GM12864 (cell line): ENCODE measurements at regions not wholly inside any gene's neighbourhood (a gene's known extent, or its start where the extent isn't known, plus 50 kb on each side); places are given as distances from the start of the nearest gene placed in this dataset.
"Not testable (repeated sequence)": the region's sequence is repeated elsewhere in the genome, so short reads cannot be mapped to it uniquely, and the experiment has no call there.

Experiments used
- DNase-seq: peaks from one replicate; pipeline ENCODE4 v3.0.0-alpha.2; 2011; ENCODE audit warnings: low read depth
- H3K4me3 ChIP-seq: 2 replicates; pipeline ENCODE4 v1.5.1; 2011; ENCODE audit warnings: mild to moderate bottlenecking, low read depth, low read length, control low read depth
- TF ChIP-seq, protein P1 (sequence below): IDR thresholded peaks from 2 replicates; pipeline ENCODE4 v1.5.1; 2011; ENCODE audit warnings: low read depth, mild to moderate bottlenecking, moderate library complexity, low read length, control low read depth, inconsistent platforms; ENCODE audit errors: missing control alignments

- TF ChIP-seq, protein P1, sequence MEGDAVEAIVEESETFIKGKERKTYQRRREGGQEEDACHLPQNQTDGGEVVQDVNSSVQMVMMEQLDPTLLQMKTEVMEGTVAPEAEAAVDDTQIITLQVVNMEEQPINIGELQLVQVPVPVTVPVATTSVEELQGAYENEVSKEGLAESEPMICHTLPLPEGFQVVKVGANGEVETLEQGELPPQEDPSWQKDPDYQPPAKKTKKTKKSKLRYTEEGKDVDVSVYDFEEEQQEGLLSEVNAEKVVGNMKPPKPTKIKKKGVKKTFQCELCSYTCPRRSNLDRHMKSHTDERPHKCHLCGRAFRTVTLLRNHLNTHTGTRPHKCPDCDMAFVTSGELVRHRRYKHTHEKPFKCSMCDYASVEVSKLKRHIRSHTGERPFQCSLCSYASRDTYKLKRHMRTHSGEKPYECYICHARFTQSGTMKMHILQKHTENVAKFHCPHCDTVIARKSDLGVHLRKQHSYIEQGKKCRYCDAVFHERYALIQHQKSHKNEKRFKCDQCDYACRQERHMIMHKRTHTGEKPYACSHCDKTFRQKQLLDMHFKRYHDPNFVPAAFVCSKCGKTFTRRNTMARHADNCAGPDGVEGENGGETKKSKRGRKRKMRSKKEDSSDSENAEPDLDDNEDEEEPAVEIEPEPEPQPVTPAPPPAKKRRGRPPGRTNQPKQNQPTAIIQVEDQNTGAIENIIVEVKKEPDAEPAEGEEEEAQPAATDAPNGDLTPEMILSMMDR = no peak
- no peak overlapping the region for H3K4me3 ChIP-seq
- DNase-seq = no peak
Observed at GRCh38 chr13:111064661-111065060, 50.4 kb upstream of the ARHGEF7 start.

- H3K4me3 ChIP-seq = no peak overlapping the region
- TF ChIP-seq, protein P1 = no peak
- DNase-seq = no peak
Observed at GRCh38 chr13:111062966-111063365, 52.1 kb upstream of the ARHGEF7 start.

GRCh38 chr13:111062305-111062704 is 52.8 kb upstream of the ARHGEF7 start:
- DNase-seq = no peak
- H3K4me3 ChIP-seq = no peak overlapping the region
- TF ChIP-seq, protein P1 = no peak

DNA sequence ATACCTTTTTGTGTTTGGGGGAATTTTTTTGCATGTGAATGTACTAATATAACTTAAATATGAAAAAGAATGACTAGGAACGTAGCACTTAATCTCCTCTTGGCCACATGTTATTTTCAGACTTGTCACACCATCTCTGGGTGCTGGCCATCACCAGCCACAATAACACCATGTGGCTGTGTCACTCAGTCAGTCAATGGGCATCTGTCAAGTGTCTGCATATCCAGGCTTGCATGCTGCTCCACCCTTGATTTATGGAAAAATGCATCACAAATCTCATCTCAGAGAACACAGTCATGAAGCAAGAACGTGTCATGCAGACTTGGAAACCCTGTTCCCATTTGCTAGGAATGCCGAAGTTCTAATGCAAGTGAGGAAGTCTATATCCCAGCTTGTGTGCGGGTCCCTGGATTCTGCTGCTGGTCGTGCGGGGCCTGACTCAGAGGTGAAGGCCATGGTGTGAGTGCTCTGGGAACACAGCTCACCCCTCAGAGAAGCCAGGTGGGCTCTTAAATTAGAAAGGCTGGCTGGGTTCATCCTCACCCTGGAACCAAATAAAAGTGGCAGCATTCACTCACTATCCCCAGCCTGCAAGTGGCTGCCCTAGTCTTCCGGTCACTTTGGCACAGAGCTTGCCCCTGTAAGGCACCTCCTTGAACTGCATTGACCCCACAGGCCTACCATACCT is 53.6 kb upstream of the ARHGEF7 start:
- TF ChIP-seq, protein P1 = no peak
- H3K4me3 ChIP-seq = no peak overlapping the region
- no peak for DNase-seq

DNA sequence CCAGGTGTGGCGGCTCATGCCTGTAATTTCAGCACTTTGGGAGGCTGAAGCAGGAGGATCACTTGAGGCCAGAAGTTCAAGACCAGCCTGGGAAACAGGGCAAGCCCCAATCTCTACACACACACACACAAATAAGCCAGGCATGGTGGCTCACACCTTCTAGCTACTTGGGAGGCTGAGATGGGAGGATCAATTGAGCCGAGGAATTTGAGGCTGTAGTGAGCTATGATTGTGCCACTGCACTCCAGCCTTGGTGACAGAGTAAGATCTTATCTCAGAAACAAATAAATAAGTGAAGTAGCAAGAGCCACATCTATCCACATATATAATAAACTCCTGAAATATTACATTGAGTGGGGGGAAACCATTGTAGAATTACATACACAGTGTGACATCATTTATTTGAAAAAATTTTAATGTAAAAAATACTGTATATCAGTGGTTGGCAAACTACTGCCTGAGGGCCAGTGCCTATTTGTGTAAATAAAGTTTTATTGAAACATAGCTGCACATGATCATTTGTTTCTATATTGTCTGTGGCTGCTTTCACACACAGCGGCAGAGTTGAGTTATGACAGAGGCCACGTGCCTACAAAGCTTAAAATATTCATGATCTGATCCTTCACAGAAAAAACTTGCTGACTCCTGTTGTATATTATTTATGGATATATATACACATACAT is 54.7 kb upstream of the ARHGEF7 start:
- TF ChIP-seq, protein P1 = no peak
- no peak overlapping the region for H3K4me3 ChIP-seq
- DNase-seq = no peak

DNA sequence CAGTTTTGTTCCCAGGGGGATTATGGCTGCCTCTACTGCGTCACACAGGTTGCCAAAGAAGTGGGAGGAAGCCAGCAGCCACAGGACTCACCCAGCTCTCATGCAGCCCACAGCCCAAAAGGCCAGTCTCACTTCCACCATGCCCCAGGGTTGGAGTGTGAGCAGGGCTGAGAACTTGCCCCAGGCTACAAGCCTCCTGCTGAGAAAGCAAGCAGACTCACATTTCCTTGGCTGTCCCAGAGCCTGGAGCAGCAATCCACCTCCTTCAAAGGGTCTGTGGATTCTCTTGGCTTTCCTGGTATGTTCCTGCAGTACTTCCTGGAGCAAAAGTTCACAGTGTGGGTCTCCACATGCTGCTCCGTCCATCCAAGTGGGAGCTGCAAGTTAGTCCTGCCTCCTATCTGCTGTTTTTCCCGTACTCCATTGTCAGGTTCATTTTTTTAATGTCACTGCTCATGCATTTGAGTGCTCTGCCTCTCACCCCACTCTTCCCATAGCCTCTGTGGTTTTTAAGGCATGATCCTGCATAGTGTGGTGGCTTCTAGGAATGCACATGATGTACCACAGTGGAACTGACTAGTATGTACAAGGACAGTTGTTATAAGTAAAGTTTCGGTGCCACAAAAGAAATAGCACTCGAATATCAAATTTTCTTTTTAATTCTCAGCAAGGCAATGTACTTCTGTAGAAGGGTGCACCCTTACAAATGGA is 56.2 kb upstream of the ARHGEF7 start:
- H3K4me3 ChIP-seq = no peak overlapping the region
- no peak for DNase-seq
- TF ChIP-seq, protein P1 = no peak

DNA sequence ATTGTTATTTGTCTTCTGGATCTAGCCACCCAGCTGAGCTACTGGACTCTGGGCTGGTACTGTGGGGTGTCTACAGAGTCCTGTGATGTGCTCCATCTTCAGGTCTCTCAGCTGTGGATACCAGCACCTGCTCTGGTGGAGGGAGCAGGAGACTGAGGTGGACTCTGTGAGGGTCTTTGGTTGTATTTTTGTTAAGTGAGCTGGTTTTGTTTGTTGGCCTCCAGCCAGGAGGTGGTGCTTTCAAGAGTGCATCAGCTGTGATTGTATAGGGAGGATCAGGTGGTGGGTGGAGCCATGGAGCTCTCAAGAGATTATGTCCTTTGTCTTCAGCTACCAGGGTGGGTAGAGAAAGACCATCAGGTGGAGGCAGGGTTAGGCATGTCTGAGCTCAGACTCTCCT is 56.8 kb upstream of the ARHGEF7 start:
- H3K4me3 ChIP-seq, DNase-seq: not testable (repeated sequence)

DNA sequence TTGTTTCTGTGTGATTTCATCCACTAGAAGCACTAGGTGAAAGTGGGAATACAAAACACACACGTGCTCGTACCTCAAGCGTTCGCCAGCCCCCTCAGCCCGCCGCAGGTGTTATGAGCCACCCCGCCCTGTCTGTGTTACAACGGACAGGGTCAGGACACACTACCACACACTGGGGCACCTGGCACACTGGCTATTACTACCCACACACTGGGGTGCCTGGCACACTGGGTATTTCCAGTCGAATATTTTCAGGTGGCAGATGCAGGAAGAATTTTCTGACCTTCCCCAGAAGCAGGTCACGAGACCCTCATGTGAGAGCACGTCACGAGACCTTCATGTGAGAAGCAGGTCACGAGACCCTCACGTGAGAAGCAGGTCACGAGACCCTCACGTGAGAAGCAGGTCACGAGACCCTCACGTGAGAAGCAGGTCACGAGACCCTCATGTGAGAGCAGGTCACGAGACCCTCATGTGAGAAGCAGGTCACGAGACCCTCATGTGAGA is 63.3 kb upstream of the ARHGEF7 start:
- DNase-seq = not testable (repeated sequence)

More for the DNA sequence above, 63.3 kb upstream of the ARHGEF7 start:
- not testable (repeated sequence) for H3K4me3 ChIP-seq
